Fibroblast of pulmonary artery (primary cell): ENCODE measurements at regions not wholly inside any gene's neighbourhood (a gene's known extent, or its start where the extent isn't known, plus 50 kb on each side); places are given as distances from the start of the nearest gene placed in this dataset.
"Not testable (repeated sequence)": the region's sequence is repeated elsewhere in the genome, so short reads cannot be mapped to it uniquely, and the experiment has no call there.

Source experiments
- DNase-seq: peaks from one replicate; pipeline ENCODE4 v3.0.0-alpha.2; 2010; ENCODE audit warnings: low read depth
- H3K4me3 ChIP-seq: replicated peaks from 2 replicates; pipeline ENCODE4 v1.5.1; 2011; ENCODE audit warnings: low read depth, mild to moderate bottlenecking, control low read depth, low read length, moderate library complexity
- CTCF ChIP-seq: IDR thresholded peaks from 2 replicates; pipeline ENCODE4 v1.5.1; 2011; ENCODE audit warnings: mild to moderate bottlenecking, control low read depth, low read length, inconsistent platforms; ENCODE audit errors: missing control alignments

GRCh38 chr12:131619106-131619642, 91.7 kb upstream of the SFSWAP start:
- no peak overlapping the region for H3K4me3 ChIP-seq
- no peak for TF ChIP-seq CTCF
- no peak for DNase-seq

- no peak for TF ChIP-seq CTCF
- no peak overlapping the region for H3K4me3 ChIP-seq
Observed at GRCh38 chr12:131619736-131620506, 91.0 kb upstream of the SFSWAP start.

GRCh38 chr12:131620520-131620919, 90.4 kb upstream of the SFSWAP start:
- no peak overlapping the region for H3K4me3 ChIP-seq
- no peak for DNase-seq
- TF ChIP-seq CTCF = no peak

More at GRCh38 chr12:131619736-131620506, 91.0 kb upstream of the SFSWAP start:
- no peak for DNase-seq

GRCh38 chr12:131620946-131621681, 89.8 kb upstream of the SFSWAP start:
- no peak for DNase-seq
- H3K4me3 ChIP-seq = no peak overlapping the region
- TF ChIP-seq CTCF = no peak

GRCh38 chr12:131621701-131622421, 89.0 kb upstream of the SFSWAP start:
- no peak for DNase-seq
- no peak overlapping the region for H3K4me3 ChIP-seq
- no peak for TF ChIP-seq CTCF

GRCh38 chr12:131622422-131622955, 88.4 kb upstream of the SFSWAP start:
- TF ChIP-seq CTCF = no peak
- no peak overlapping the region for H3K4me3 ChIP-seq
- DNase-seq = no peak

- not testable (repeated sequence) for DNase-seq, H3K4me3 ChIP-seq
Observed at GRCh38 chr12:131623404-131624368, 87.2 kb upstream of the SFSWAP start.

- H3K4me3 ChIP-seq, DNase-seq: not testable (repeated sequence)
Observed at GRCh38 chr12:131624369-131624739, 86.5 kb upstream of the SFSWAP start.
